ENCODE measurements at regions not wholly inside any gene's neighbourhood (a gene's known extent, or its start where the extent isn't known, plus 50 kb on each side); places are given as distances from the start of the nearest gene placed in this dataset.

DNA sequence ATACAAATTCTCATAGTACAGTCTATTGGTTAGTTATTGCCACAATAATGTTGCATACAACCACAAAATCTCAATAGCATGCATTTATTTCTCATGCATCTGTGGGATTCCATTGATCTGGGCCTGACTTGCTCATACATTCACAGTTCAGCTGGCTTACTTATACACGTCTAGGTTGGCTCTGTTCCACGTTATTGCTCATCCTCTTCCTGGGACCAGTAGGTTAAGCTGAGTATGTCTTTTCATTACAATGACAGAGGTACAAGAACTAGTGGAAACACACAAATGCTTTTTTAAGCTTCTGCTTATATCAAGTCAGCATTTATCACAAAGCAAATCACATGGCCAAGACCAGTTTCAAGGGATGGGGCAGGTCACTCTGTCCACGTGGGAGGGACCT lies 485.3 kb upstream of the BTBD3 start:
- Histone ChIP-seq H3K36me3 (no peaks in the 10 kb centered on the region), H3K27ac (no peak overlapping the region), H3K9me3 (no peaks in the 10 kb centered on the region), H3K4me3 (no peak overlapping the region), H3K27me3 (no peaks in the 10 kb centered on the region), H3K4me1 (no peaks in the 10 kb centered on the region)
- no peak for DNase-seq (ENCODE audit: low spot score)
- TF ChIP-seq, protein P1, sequence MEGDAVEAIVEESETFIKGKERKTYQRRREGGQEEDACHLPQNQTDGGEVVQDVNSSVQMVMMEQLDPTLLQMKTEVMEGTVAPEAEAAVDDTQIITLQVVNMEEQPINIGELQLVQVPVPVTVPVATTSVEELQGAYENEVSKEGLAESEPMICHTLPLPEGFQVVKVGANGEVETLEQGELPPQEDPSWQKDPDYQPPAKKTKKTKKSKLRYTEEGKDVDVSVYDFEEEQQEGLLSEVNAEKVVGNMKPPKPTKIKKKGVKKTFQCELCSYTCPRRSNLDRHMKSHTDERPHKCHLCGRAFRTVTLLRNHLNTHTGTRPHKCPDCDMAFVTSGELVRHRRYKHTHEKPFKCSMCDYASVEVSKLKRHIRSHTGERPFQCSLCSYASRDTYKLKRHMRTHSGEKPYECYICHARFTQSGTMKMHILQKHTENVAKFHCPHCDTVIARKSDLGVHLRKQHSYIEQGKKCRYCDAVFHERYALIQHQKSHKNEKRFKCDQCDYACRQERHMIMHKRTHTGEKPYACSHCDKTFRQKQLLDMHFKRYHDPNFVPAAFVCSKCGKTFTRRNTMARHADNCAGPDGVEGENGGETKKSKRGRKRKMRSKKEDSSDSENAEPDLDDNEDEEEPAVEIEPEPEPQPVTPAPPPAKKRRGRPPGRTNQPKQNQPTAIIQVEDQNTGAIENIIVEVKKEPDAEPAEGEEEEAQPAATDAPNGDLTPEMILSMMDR (IDR thresholded peaks at IDR 0.05), result no peak

DNA sequence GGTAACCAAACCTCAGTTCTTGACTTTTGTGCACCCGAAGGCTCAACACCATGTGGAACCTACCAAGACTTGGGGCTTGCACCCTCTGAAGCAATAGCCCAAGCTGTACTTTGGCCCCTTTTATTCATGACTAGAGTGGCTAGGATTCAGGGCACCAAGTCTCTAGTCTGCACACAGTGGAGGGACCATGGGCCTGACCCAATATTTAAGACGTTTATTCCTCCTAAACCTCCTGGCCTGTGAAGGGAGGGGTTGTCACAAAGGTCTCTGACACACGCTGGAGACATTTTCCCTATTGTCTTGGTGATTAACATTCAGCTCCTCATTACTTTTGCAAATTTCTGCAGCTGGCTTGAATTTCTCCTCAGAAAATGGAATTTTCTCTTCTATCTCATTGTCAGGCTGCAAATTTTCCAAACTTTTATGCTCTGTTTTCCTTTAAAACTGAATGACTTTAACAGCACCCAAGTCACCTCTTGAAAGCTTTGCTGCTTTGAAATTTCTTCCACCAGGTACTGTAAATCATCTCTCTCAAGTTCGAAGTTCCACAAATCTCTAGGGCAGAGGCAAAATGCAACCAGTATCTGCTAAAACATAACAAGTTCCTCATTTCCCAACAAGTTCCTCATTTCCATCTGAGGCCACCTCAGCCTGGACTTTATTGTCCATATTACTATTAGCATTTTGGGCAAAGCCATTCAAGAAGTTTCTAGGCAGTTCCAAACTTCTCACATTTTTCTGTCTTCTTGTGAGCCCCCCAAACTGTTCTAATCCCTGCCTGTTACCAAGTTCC lies 481.4 kb upstream of the BTBD3 start:
- TF ChIP-seq, protein P1 (IDR thresholded peaks at IDR 0.05), result no peak
- Histone ChIP-seq H3K36me3 (no peaks in the 10 kb centered on the region), H3K4me1 (no peaks in the 10 kb centered on the region), H3K4me3 (no peak overlapping the region), H3K27ac (no peak overlapping the region), H3K27me3 (no peaks in the 10 kb centered on the region), H3K9me3 (no peaks in the 10 kb centered on the region)
- DNase-seq (ENCODE audit: low spot score), result no peak

DNA sequence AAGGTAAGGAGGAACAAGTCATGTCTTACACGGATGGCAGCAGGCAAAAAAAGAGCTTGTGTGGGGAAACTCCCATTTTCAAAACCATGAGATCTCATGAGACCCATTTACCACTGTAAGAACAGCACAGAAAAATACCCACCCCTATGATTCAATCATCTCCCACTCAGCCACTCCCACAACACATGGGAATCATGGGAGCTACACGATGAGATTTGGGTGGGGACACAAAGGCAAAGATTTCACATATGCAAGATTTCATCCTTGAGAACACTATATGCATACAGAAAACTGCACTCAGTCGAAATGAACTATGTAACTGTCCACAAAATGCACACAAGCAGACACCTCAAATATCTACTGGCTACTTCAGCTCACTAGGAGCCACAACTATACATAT lies 480.6 kb upstream of the BTBD3 start:
- TF ChIP-seq, protein P1 (IDR thresholded peaks at IDR 0.05), result no peak
- no peaks in the 10 kb centered on the region for H3K9me3 ChIP-seq
- no peak for DNase-seq (ENCODE audit: low spot score)

DNA sequence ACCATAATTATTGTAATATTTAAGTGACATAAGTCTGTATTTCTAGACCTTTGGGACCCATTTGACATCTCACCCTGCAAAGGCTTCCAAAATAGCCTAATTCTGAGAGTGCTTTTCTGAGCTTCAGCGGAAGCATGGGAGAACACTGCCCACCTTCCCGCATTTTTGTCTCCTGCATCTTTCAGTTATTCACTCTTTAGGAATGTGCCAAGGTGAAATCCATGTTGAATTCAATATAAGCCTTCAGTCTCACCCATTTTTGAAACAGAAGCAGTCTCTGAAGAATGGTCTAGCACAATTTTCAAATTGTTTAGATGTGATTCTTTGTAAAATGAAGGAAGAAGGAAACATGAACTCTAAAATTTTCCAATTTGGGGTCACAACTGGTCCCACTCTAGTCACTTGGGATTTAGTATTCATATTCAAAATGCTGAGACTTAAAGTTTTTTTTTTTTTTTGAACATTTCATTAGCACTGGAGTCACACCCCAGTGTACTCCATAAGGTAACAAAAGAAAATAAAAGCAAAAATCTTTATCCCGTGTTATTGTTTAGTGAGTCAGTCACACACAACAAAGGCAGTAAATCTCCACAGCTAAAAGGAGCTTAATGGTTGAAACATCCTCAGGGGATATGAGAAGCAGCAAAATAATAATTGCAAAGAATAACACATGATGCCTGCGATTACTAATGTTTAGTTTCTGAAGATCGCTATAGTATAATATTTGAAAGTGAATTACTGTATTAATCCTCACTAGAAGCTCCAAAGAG lies 479.9 kb upstream of the BTBD3 start:
- no peak for DNase-seq (ENCODE audit: low spot score)
- TF ChIP-seq, protein P1 (IDR thresholded peaks at IDR 0.05), result no peak

More for the DNA sequence above, 480.6 kb upstream of the BTBD3 start:
- H3K4me3 ChIP-seq, result no peak overlapping the region
- H3K27me3 ChIP-seq, result no peaks in the 10 kb centered on the region
- no peaks in the 10 kb centered on the region for H3K4me1 ChIP-seq
- H3K36me3 ChIP-seq, result no peaks in the 10 kb centered on the region
- no peak overlapping the region for H3K27ac ChIP-seq

DNA sequence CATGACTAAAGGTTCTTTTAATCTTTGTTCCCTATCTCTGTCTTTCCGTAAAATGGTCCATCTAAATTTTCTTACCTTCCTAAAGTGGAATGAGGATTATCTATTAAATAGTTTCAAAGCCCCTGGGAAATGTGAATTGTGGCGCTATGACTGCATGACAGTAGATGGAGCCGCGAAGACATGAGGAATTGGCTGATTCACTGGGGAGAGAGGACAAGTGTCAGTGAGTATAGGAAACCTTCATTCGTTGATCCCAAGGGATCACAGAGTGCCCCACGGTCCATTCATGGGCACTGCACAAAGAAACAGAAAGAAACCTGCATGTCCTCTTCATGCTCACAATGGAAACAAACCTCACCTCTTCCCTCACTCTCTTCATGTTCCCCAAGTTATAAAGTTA lies 479.3 kb upstream of the BTBD3 start:
- Histone ChIP-seq H3K9me3 (no peaks in the 10 kb centered on the region), H3K4me3 (no peak overlapping the region), H3K36me3 (no peaks in the 10 kb centered on the region), H3K4me1 (no peaks in the 10 kb centered on the region), H3K27me3 (no peaks in the 10 kb centered on the region), H3K27ac (no peak overlapping the region)
- no peak for DNase-seq (ENCODE audit: low spot score)
- TF ChIP-seq, protein P1 (IDR thresholded peaks at IDR 0.05), result no peak

More for the DNA sequence above, 479.9 kb upstream of the BTBD3 start:
- Histone ChIP-seq H3K27ac (no peak overlapping the region), H3K9me3 (no peaks in the 10 kb centered on the region), H3K36me3 (no peaks in the 10 kb centered on the region), H3K4me1 (no peaks in the 10 kb centered on the region), H3K4me3 (no peak overlapping the region), H3K27me3 (no peaks in the 10 kb centered on the region)

All from right atrium auricular region (tissue), 2 donors.